ENCODE measurements at regions not wholly inside any gene's neighbourhood (a gene's known extent, or its start where the extent isn't known, plus 50 kb on each side); places are given as distances from the start of the nearest gene placed in this dataset.

DNA sequence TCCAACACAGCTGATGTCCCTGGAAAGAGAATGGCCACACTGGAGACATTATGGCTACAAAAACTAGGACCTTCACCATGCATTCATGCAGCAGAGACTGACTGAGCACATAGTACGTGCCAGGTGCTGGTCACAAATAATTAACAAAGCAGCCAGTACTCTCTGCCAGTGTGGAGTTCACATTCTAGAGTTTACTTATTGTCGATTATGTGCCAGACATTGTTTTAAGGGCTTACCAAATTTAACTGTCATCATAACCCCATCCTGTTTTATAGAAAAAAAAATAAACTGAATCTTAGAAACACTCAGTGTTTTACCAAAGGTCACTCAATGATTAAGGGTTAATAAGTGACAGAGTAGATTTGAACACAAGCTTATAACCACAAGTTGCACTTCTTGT, 143.3 kb downstream of the RRAGC start (continued):
- TF ChIP-seq, protein P1, sequence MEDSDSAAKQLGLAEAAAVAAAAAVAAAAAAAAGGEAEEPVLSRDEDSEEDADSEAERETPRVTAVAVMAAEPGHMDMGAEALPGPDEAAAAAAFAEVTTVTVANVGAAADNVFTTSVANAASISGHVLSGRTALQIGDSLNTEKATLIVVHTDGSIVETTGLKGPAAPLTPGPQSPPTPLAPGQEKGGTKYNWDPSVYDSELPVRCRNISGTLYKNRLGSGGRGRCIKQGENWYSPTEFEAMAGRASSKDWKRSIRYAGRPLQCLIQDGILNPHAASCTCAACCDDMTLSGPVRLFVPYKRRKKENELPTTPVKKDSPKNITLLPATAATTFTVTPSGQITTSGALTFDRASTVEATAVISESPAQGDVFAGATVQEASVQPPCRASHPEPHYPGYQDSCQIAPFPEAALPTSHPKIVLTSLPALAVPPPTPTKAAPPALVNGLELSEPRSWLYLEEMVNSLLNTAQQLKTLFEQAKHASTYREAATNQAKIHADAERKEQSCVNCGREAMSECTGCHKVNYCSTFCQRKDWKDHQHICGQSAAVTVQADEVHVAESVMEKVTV (CRISPR knock-in tag; IDR thresholded peaks at IDR 0.05), result no peak
- no peak for TF ChIP-seq PYGO2 (tag; IDR thresholded peaks at IDR 0.05)

DNA sequence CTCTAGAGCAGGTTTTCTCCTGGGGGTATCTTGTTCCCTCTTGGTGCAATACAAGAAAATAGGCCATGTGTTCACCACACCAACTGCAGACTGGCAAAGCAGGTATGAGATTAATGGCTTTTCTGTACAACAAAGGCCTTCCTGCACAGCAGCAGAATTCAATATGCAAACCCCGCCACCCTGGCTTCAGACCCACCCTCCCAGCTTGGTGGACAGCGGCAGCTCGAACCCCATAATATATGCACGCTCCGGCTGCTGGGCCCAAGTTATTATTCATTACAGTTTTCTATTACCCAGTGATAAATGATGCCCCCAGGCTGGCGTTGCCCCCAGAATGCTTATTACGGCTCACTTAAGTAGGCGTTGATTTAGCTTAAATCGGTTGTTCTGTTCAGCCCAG, 144.2 kb downstream of the RRAGC start:
- Histone ChIP-seq H3K4me2 (ENCODE audit: insufficient read depth, low read length) (no peak overlapping the region), H2AFZ (ENCODE audit: low read depth, low read length) (no peak overlapping the region), H3K4me1 (replicated peaks in 1 of 2; ENCODE audit: control insufficient read depth in 2 of 2, insufficient read depth in 2 of 2, low read length in 2 of 2) (no peaks in the 10 kb centered on the region), H3K27ac (ENCODE audit: extremely low read depth, low read depth, low read length) (no peak overlapping the region), H3K27me3 (ENCODE audit: control insufficient read depth in 2 of 2, insufficient read depth in 2 of 2, low read length in 2 of 2) (0 out of 5 replicates have a peak, but pooled peaks cover 0 to 3% of the 10 kb centered on the region in 2 experiments), H3K9me1 (ENCODE audit: control insufficient read depth, insufficient read depth, low read length) (no peaks in the 10 kb centered on the region), H3K9me3 (replicated peaks; ENCODE audit: control insufficient read depth, insufficient read depth, low read depth, low read length) (no peaks in the 10 kb centered on the region), H3K79me2 (ENCODE audit: control insufficient read depth, insufficient read depth, low read length) (no peaks in the 10 kb centered on the region), H4K20me1 (replicated peaks; ENCODE audit: control insufficient read depth, insufficient read depth, low read length) (no peaks in the 10 kb centered on the region), H3K9ac (ENCODE audit: insufficient read depth in 1 of 2, low read depth in 2 of 2, low read length in 2 of 2) (no peak overlapping the region), H3K36me3 (ENCODE audit: control insufficient read depth, insufficient read depth, low read length) (no peaks in the 10 kb centered on the region), H3K4me3 (no peak overlapping the region)
- FAIRE-seq, result no peak
- no peak for ATAC-seq
- CTCF ChIA-PET (ENCODE audit: low intra/inter-chr PET ratio), result no interaction called here
- POLR2A ChIA-PET, result interaction anchor here (1.9 kb wide), 1 partner anchor 8 kb away, joined by 6 read pairs; no protein-coding TSS in a partner anchor
- no TSS peak for BruUV-seq (replicated peaks)
- intact Hi-C loops (cut with micrococcal nuclease), result no loop called here
- in situ Hi-C loops (cut with MboI), result no loop called here
- no peak for DNase-seq (ENCODE audit: extremely low read depth in 1 of 4, low spot score in 3 of 4)
- 49% methylated on average over 9 of the region's 9 CpGs for WGBS (ENCODE audit: insufficient coverage, low coverage, missing lambda C conversion rate)
- TF ChIP-seq ZNF175 (CRISPR knock-in tag; IDR thresholded peaks at IDR 0.05; ENCODE audit: low read depth) (no peak), NFYB (IDR thresholded peaks at IDR 0.05; ENCODE audit: extremely low read depth, insufficient read length) (no peak), ZC3H8 (IDR thresholded peaks at IDR 0.05) (no peak)
- TF ChIP-seq, protein P2, sequence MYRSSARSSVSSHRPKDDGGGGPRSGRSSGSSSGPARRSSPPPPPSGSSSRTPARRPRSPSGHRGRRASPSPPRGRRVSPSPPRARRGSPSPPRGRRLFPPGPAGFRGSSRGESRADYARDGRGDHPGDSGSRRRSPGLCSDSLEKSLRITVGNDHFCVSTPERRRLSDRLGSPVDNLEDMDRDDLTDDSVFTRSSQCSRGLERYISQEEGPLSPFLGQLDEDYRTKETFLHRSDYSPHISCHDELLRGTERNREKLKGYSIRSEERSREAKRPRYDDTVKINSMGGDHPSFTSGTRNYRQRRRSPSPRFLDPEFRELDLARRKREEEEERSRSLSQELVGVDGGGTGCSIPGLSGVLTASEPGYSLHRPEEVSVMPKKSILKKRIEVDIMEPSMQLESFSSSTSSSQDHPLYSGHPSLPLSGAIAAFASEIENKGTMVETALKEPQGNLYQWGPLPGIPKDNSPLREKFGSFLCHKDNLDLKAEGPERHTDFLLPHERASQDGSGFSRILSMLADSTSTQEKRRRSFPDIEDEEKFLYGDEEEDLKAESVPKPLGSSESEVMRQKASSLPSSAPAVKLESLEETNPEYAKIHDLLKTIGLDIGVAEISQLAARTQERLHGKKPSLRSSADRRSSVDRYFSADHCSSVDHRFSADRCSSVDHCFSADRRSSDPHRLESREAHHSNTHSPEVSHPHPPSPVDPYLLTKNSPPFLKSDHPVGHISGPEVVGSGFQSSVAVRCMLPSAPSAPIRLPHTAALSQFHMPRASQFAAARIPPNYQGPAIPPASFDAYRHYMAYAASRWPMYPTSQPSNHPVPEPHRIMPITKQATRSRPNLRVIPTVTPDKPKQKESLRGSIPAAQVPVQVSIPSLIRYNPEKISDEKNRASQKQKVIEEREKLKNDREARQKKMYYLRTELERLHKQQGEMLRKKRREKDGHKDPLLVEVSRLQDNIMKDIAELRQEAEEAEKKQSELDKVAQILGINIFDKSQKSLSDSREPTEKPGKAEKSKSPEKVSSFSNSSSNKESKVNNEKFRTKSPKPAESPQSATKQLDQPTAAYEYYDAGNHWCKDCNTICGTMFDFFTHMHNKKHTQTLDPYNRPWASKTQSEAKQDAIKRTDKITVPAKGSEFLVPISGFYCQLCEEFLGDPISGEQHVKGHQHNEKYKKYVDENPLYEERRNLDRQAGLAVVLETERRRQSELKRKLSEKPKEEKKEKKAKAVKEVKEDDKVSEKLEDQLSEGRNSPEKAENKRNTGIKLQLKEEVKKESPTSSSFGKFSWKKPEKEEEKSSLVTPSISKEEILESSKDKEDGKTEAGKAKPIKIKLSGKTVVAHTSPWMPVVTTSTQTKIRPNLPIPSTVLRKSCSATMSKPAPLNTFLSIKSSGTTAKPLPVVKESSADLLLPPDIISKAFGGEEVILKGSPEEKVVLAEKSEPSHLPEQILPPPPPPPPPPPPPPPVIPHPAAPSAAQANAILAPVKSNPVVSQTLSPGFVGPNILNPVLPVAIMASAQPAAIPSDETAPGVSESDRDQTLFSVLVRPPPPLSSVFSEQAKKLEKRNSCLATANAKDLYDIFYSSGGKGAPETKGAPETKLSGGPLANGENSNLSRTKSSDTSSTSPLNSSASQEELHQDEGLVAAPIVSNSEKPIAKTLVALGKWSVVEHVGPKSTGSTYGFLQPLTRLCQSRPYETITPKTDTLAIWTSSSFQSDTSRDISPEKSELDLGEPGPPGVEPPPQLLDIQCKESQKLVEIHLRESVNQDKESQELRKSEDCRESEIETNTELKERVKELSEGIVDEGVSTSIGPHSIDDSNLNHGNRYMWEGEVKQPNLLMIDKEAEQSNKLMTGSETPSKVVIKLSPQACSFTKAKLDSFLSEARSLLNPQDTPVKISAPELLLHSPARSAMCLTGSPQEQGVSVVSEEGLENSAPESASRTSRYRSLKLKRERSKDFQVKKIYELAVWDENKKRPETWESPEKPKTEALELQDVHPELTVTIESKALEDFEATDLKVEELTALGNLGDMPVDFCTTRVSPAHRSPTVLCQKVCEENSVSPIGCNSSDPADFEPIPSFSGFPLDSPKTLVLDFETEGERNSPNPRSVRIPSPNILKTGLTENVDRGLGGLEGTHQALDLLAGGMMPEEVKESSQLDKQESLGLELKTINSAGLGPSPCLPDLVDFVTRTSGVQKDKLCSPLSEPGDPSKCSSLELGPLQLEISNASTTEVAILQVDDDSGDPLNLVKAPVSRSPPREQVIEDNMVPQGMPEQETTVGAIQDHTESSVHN (IDR thresholded peaks at IDR 0.05; ENCODE audit: borderline replicate concordance in 1 of 2, low read depth in 1 of 2), result no peak
- TF ChIP-seq, protein P3, sequence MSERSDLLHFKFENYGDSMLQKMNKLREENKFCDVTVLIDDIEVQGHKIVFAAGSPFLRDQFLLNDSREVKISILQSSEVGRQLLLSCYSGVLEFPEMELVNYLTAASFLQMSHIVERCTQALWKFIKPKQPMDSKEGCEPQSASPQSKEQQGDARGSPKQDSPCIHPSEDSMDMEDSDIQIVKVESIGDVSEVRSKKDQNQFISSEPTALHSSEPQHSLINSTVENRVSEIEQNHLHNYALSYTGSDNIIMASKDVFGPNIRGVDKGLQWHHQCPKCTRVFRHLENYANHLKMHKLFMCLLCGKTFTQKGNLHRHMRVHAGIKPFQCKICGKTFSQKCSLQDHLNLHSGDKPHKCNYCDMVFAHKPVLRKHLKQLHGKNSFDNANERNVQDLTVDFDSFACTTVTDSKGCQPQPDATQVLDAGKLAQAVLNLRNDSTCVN (CRISPR knock-in tag; IDR thresholded peaks at IDR 0.05), result no peak

Data from K562 (cell line).